A673 (cell line): ENCODE measurements at regions not wholly inside any gene's neighbourhood (a gene's known extent, or its start where the extent isn't known, plus 50 kb on each side); places are given as distances from the start of the nearest gene placed in this dataset.

Experiments
- BruUV-seq: library from RNA; stranded (reverse); fragments of 400-500 nt; replicated peaks from 2 replicates; lab custom pipeline; 2021; lab: Mats Ljungman, UMichigan
- CTCF ChIA-PET: fragments of 300-600 bp; sonication (Branson Sonifier 250); formaldehyde crosslinking; loops from one replicate; lab custom pipeline; 2022; ENCODE audit warnings: antibody characterized with exemption; lab: Charles Lee
- POLR2A ChIA-PET: fragments of 300-600 bp; sonication (Branson Sonifier 250); formaldehyde crosslinking; loops from one replicate; lab custom pipeline; 2022; ENCODE audit warnings: antibody characterized with exemption; ENCODE audit not compliant: low non-redundant PET; lab: Charles Lee
- DNase-seq: peaks from one replicate; pipeline ENCODE4 v3.0.0-alpha.2; 2015; ENCODE audit warnings: low spot score
- H3K27ac ChIP-seq: fragments of 200-600 bp; sonication (generic); 2 replicates; pipeline ENCODE4 v1.5.1; 2016; ENCODE audit warnings: mixed run types, low read depth, mild to moderate bottlenecking, mixed read lengths, antibody characterized with exemption, low read length; ENCODE audit not compliant: poor library complexity, severe bottlenecking
- H3K27me3 ChIP-seq: fragments of 200-600 bp; sonication (generic); replicated peaks from 2 replicates; pipeline ENCODE4 v1.6.1; 2017; ENCODE audit warnings: mixed run types, low read depth, mild to moderate bottlenecking, mixed read lengths, antibody characterized with exemption, low read length; ENCODE audit not compliant: insufficient read depth, poor library complexity
- H3K36me3 ChIP-seq: fragments of 200-600 bp; sonication (generic); 2 replicates; pipeline ENCODE4 v1.6.1; 2016; ENCODE audit warnings: mixed run types, mild to moderate bottlenecking, mixed read lengths, antibody characterized with exemption, low read length; ENCODE audit not compliant: insufficient read depth, poor library complexity, severe bottlenecking
- H3K4me1 ChIP-seq: fragments of 200-600 bp; sonication (generic); 2 replicates; pipeline ENCODE4 v1.6.1; 2017; ENCODE audit warnings: mixed run types, mild to moderate bottlenecking, mixed read lengths, antibody characterized with exemption, low read length; ENCODE audit not compliant: insufficient read depth, poor library complexity, severe bottlenecking
- H3K4me3 ChIP-seq: fragments of 200-600 bp; sonication (generic); 2 replicates; pipeline ENCODE4 v1.5.1; 2016; ENCODE audit warnings: low read depth, mixed run types, mild to moderate bottlenecking, mixed read lengths, low read length; ENCODE audit not compliant: poor library complexity, severe bottlenecking
- H3K9me3 ChIP-seq: fragments of 200-600 bp; sonication (generic); 2 replicates; pipeline ENCODE4 v1.6.1; 2016; ENCODE audit warnings: mixed run types, low read depth, mild to moderate bottlenecking, mixed read lengths, antibody characterized with exemption, low read length; ENCODE audit not compliant: poor library complexity, severe bottlenecking
- CTCF ChIP-seq: fragments of 300-800, 200-600 bp; sonication (generic); conservative IDR thresholded peaks from 2 replicates; pipeline ENCODE4 v1.5.1; 2017; ENCODE audit warnings: low read depth, mild to moderate bottlenecking, antibody characterized with exemption, low read length, moderate library complexity, mixed read lengths
- EZH2 ChIP-seq: fragments of 200-600 bp; sonication (generic); IDR thresholded peaks from 2 replicates; pipeline ENCODE4 v1.6.1; 2017; ENCODE audit warnings: borderline replicate concordance, low read depth, mild to moderate bottlenecking, mixed read lengths, antibody characterized with exemption, low read length; ENCODE audit not compliant: poor library complexity, severe bottlenecking
- intact Hi-C: fragments of 100-400 bp; cut with micrococcal nuclease; formaldehyde crosslinking; loops from one replicate; pipeline ENCODE4 v1.10.0; 2022; ENCODE audit not compliant: unreplicated experiment

GRCh38 chr4:164021947-164022346 is 527.5 kb downstream of the TMA16 start:
- Histone ChIP-seq H3K27ac (no peak overlapping the region), H3K27me3 (no peaks in the 10 kb centered on the region), H3K9me3 (peaks cover 16% of the 10 kb centered on the region), H3K4me1 (no peaks in the 10 kb centered on the region), H3K36me3 (no peaks in the 10 kb centered on the region), H3K4me3 (no peak overlapping the region)
- BruUV-seq = no TSS peak
- ChIA-PET CTCF (no interaction called here), POLR2A (no interaction called here)
- TF ChIP-seq CTCF (no peak), EZH2 (no peak)
- intact Hi-C loops = no loop called here
- DNase-seq = no peak

GRCh38 chr4:164023214-164023613 is 528.7 kb downstream of the TMA16 start:
- Histone ChIP-seq H3K9me3 (peaks cover 16% of the 10 kb centered on the region), H3K4me1 (no peaks in the 10 kb centered on the region), H3K36me3 (no peaks in the 10 kb centered on the region), H3K27ac (no peak overlapping the region), H3K27me3 (no peaks in the 10 kb centered on the region), H3K4me3 (no peak overlapping the region)
- BruUV-seq = no TSS peak
- no peak for DNase-seq
- intact Hi-C loops = no loop called here
- ChIA-PET CTCF (no interaction called here), POLR2A (no interaction called here)
- TF ChIP-seq CTCF (no peak), EZH2 (no peak)

DNA sequence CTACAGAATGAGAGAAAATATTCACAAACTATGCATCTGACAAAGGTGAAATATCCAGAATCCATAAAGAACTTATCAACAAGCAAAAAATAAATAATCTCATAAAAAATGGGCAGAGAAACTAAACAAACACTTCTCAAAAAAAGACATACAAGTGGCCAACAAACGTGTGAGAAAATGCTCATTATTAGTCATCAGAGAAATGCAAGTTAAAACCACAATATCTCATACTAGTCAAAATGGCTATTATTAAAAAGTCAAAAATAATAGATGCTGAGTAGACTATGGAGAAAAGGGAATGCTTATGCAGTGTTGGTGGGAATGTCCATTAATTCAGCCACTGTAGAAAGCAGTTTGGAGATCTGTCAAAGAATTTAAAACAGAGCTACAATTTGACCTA is 533.3 kb downstream of the TMA16 start:
- Histone ChIP-seq H3K4me1 (no peaks in the 10 kb centered on the region), H3K27me3 (no peaks in the 10 kb centered on the region), H3K4me3 (no peak overlapping the region), H3K27ac (no peak overlapping the region), H3K36me3 (no peaks in the 10 kb centered on the region), H3K9me3 (peaks cover 22% of the 10 kb centered on the region)
- ChIA-PET CTCF (no interaction called here), POLR2A (no interaction called here)
- DNase-seq = no peak
- BruUV-seq = no TSS peak
- intact Hi-C loops = no loop called here
- TF ChIP-seq CTCF (no peak), EZH2 (no peak)
